ENCODE measurements at regions not wholly inside any gene's neighbourhood (a gene's known extent, or its start where the extent isn't known, plus 50 kb on each side); places are given as distances from the start of the nearest gene placed in this dataset.

- TF ChIP-seq CTCF (conservative IDR thresholded peaks at IDR 0.05; ENCODE audit: low read depth, low read length), result no peak
- TF ChIP-seq EZH2 (IDR thresholded peaks at IDR 0.05; ENCODE audit: borderline replicate concordance, low read depth, low read length, poor library complexity, severe bottlenecking), result no peak
These were observed 367.5 kb upstream of the ACTBL2 start for GRCh38 chr5:57850109-57850508.
